GM19455 (cell line): ENCODE measurements at regions not wholly inside any gene's neighbourhood (a gene's known extent, or its start where the extent isn't known, plus 50 kb on each side); places are given as distances from the start of the nearest gene placed in this dataset.
"Not testable (repeated sequence)": the region's sequence is repeated elsewhere in the genome, so short reads cannot be mapped to it uniquely, and the experiment has no call there.

ENCODE experiments used
- ATAC-seq: cut with Tn5 transposase; IDR thresholded peaks from one replicate; pipeline ENCODE4 v1.9.1; 2021; ENCODE audit not compliant: unreplicated experiment

DNA sequence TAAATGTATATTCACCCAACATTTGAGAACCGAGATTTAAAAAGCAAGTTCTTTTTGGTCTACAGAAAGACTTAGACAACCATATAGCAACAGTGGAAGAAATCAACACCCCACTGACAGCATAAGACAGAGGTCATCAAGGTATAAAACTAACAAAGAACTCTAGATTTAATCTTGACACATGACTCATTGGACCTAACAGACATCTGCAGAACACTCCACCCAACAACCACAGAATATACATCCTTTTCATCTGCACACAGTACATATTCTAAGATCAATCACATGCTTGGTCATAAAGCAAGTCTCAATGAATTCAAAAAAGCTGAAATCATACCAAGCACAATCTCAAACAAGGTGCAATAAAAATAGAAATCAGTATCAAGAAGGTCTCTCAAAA lies 65.8 kb downstream of the SPIN4 start:
- no peak for ATAC-seq

DNA sequence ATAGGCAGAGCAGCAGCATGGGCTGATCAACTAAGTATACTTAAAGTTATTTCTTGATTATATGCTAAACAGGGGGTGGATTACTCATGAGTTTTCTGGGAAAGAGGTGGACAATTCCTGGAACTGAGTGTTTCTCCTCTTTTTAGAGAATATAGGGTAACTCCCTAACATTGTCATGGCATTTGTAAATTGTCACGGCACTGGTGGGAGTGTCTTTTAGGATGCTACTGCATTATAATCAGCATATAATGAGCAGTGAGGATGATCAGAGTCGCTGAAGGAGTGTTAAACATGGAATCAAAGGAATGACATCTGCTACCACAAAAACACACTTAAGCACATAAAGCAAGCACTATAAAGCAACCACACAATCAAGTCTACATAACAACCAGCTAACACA lies 66.5 kb downstream of the SPIN4 start:
- ATAC-seq, result no peak

GRCh38 chrX:63283348-63283747 lies 67.8 kb downstream of the SPIN4 start:
- ATAC-seq, result no peak

- no peak for ATAC-seq
These were observed 68.3 kb downstream of the SPIN4 start for GRCh38 chrX:63282828-63283227.

DNA sequence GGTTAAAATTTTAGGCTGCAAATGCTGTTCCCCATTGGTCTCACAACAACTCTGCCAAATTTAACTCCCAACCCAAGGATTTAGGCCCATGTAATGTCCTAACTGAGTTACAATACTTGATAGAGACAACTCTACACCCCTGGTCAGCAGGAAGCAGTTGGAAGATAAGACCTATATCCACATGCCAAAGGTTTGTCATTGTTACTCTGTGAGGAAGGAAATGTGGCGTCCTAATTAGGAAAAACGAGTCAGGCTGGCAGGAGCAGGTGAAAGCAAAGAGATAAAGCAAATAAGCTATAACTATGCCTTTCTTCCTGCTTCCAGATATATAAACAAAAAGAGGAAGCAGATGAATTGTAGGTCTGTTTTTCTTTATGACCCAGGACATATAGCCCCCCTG lies 69.1 kb downstream of the SPIN4 start:
- no peak for ATAC-seq

GRCh38 chrX:63281465-63281864 lies 69.7 kb downstream of the SPIN4 start:
- ATAC-seq, result no peak

DNA sequence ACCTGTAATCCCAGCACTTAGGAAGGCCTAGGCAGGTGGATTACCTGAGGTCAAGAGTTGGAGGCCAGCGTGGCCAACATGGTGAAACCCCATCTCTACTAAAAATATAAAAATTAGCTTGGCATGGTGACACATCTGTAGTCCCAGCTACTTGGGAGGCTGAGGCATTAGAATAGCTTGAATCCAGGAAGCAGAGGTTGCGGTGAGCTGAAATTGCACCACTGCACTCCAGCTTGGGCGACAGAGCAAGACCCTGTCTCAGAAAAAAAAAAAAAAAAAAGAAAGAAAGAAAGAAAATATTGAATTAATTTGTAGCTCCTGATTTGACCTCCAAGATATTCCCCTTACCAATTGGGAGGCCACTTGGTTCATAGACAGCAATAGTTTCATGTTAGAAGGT lies 73.7 kb downstream of the SPIN4 start:
- not testable (repeated sequence) for ATAC-seq

DNA sequence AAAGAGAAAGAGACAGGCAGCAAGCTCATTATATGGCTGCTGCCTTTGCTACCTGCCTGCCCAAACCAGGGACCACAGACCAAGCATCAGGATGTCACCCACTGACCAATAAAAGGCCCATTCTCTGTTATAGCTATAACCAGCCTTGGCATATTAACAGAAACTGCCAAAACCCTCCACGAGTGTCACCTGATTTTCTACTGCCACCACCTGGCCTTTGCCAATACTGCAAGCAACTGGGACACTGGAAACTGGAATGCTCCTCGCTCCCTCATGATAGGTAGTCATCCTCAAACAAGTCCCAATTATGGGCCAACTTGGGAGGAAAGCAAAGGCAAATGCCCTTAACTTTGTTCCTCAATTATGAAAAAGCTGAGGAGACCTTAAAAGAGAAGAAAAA lies 76.0 kb downstream of the SPIN4 start:
- peak; percentile 61 for ATAC-seq

DNA sequence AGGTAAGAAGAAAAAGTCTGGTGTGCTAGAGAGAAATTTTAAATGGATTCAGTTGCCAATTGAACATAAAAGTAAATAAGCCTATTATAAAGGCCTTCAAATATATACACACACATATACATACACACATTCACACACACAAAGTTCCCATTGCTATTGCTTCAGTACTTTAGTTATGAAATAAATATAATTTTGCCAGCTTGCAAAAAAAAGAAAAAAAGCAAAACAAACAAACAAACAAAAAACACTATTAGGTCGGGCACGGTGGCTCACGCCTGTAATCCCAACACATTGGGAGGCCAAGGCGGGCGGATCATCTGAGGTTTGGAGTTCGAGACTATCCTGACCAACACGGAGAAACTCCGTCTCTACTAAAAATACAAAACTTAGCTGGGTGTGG lies 80.3 kb downstream of the SPIN4 start:
- no peak for ATAC-seq

GRCh38 chrX:63258144-63258543 lies 93.0 kb downstream of the SPIN4 start:
- ATAC-seq, result no peak

GRCh38 chrX:63250253-63250868 lies 100.8 kb downstream of the SPIN4 start:
- peak; percentile 100 for ATAC-seq

DNA sequence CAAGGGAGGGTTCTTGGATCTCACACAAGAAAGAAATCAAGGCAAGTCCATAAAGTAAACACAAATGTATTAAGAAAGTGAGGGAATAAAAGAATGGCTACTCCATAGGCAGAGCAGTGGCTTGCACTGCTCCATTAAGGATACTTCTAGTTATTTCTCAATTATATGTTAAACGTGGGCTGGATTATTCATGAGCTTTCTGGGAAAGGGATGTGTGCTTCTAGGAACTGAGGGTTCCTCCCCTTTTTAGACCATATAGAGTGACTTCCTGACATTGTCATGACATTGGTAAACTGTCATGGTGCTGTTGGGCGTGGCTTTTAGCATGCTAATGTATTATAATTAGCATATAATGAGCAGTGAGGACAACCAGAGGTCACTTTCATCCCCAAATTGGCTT lies 108.4 kb downstream of the SPIN4 start:
- ATAC-seq, result not testable (repeated sequence)

- ATAC-seq, result not testable (repeated sequence)
These were observed 115.2 kb downstream of the SPIN4 start for GRCh38 chrX:63235963-63236362.

DNA sequence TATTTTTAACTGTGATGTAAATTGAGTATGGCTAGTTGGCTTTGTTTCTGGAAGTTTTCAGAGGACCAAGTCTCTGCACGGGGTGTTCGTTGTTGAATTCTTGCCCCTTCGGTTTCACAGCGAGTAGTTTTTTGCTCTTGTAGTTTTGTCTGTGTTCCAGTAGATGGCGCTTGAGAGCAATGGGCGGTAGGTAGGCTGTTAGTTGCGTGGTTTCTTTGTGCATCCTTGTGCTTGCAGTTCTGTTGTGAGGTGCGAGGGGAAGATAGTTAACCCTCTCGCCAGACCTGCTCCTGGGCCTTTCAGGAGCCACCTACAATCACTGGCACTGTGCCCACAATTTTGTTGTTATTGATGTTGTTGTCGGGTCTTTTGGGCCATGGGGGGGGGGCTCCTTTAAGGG lies 118.1 kb downstream of the SPIN4 start:
- not testable (repeated sequence) for ATAC-seq

- not testable (repeated sequence) for ATAC-seq
These were observed 132.9 kb downstream of the SPIN4 start for GRCh38 chrX:63218202-63218601.

- ATAC-seq, result not testable (repeated sequence)
These were observed 133.6 kb downstream of the SPIN4 start for GRCh38 chrX:63217549-63217948.

DNA sequence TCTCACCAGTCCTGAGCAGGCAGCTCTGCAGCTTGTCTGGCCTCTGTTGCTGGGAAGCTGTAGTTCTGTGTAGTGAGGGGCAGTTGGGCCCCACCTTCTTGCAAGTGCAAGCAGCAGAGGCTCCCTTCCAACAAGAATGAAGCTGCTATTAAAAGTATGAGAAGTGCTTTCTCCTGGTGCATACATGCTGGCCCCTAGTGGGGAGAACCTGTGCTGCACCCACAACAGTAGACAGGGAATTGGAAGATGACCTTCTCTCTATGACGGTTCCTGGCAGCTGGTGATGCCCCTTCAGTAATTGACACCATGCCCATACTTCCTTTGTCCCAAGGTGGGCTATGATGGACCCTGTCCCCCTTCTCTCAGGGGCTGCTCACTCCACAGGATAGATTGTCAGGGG lies 141.5 kb downstream of the SPIN4 start:
- ATAC-seq, result not testable (repeated sequence)

GRCh38 chrX:63209128-63209527 lies 142.0 kb downstream of the SPIN4 start:
- not testable (repeated sequence) for ATAC-seq

DNA sequence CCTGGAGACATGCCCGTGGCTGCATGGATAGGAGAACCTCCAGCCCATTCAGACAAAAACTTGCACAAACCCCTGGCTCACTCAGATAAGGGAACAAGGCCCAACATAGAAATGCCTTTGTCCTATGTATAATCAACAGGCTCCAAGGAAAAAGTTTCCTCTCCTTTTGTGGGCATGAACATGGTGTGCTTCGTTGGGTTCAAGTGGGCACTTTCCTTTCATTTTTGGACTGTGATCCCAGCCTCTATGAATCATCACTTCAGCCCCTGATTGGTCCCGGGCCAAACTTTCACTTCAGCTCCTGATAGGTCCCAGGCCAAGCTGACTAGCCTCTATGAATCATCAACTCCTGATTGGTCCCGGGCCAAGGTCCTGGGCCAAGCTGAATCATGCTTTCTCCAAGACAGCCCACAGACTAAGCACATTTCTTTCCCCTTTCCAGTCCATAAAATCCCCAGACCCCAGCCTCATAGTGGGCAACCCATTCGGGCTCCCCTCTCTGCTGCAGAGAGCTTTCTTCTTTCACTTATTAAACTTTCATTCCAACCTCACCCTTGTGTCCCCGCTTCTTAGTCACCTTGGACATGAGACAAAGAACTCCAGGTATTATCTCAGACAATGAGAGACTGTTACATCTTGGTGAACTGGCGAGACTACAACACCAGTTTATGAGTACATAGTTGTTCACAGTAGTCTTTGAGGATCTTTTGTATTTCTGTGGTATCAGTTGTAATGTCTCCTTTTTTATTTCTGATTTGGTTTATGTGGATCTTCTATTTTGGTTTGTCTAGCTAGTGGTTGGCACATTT lies 146.7 kb downstream of the SPIN4 start:
- ATAC-seq, result not testable (repeated sequence)

DNA sequence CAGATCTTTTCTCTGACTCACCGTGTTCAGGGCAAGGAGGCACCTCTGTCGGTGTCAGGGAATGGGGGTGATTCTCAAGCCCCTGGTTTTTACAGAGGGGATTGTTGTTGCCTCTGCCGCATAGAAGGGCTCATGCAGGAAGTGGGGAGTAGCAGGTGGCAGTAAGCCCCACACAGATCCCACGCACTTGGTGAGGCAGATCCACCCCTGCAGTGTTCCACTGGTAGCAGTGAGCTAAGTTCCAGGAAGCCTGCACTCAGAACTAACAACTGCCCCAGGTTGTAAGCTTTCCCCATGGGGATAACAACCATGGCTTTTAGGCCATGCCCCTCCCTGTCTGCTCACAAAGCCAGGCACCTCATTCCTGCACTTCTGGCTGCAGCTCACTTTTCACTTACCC lies 149.1 kb downstream of the SPIN4 start:
- not testable (repeated sequence) for ATAC-seq

DNA sequence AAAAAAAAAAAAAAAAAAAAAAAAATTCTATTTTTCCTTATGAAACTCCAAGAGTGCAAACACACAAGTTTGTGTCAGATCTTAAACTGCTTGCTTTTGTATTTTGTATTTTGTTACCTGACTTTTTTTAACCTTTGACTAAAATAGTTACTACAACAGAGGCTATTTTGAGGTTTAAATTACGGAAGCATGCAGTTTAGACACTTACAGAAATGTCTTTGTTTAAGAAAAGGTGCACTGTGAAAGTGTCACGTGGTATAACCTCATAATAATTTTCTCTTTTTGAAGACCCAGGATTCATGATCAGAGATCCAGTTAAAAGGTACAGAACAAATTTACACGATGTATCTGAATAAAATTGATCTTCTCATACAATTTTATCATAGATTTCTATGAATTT lies 152.4 kb downstream of the SPIN4 start:
- ATAC-seq, result not testable (repeated sequence)

- ATAC-seq, result not testable (repeated sequence)
These were observed 158.6 kb downstream of the SPIN4 start for GRCh38 chrX:63192366-63193041.
